IPS-15b (cell line): ENCODE measurements at regions not wholly inside any gene's neighbourhood (a gene's known extent, or its start where the extent isn't known, plus 50 kb on each side); places are given as distances from the start of the nearest gene placed in this dataset.
"Not testable (repeated sequence)": the region's sequence is repeated elsewhere in the genome, so short reads cannot be mapped to it uniquely, and the experiment has no call there.

Experiments used
- H3K27me3 ChIP-seq: one replicate; pipeline ENCODE4 v1.6.1; 2013; ENCODE audit warnings: low read length; ENCODE audit not compliant: control insufficient read depth, insufficient read depth
- H3K36me3 ChIP-seq: one replicate; pipeline ENCODE4 v1.6.1; 2013; ENCODE audit warnings: low read length; ENCODE audit not compliant: control insufficient read depth, insufficient read depth
- H3K4me1 ChIP-seq: one replicate; pipeline ENCODE4 v1.6.1; 2013; ENCODE audit warnings: mild to moderate bottlenecking, low read length; ENCODE audit not compliant: control insufficient read depth, insufficient read depth
- H3K4me3 ChIP-seq: one replicate; pipeline ENCODE4 v1.5.1; 2013; ENCODE audit warnings: low read depth, low read length
- H3K9ac ChIP-seq: one replicate; pipeline ENCODE4 v1.6.1; 2013; ENCODE audit warnings: low read depth, mild to moderate bottlenecking, low read length
- H3K9me3 ChIP-seq: one replicate; pipeline ENCODE4 v1.6.1; 2013; ENCODE audit warnings: mild to moderate bottlenecking, low read length; ENCODE audit not compliant: control insufficient read depth, insufficient read depth

DNA sequence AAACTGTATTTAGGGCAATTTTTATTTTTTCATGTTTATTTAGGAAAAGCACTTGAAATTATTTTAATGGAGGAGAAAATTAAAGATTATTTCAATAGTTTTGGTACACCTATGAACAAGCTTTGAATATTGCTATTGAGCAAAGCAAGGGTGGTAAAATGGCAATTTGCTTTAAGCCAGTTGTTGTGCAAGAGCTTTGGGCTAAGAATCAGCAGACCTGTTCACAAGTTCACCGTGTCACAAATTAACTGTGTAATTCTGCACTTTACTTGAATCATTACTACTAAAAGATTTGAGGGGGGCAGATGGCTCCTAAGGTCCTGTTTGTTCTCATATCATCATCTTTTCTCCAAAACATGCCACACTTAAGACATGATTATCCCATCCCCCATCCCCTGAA lies 238.9 kb upstream of the GBE1 start:
- Histone ChIP-seq H3K36me3 (no peaks in the 10 kb centered on the region), H3K9me3 (no peaks in the 10 kb centered on the region), H3K4me1 (peaks cover 7% of the 10 kb centered on the region), H3K9ac (no peak overlapping the region), H3K27me3 (no peaks in the 10 kb centered on the region), H3K4me3 (no peak overlapping the region)

DNA sequence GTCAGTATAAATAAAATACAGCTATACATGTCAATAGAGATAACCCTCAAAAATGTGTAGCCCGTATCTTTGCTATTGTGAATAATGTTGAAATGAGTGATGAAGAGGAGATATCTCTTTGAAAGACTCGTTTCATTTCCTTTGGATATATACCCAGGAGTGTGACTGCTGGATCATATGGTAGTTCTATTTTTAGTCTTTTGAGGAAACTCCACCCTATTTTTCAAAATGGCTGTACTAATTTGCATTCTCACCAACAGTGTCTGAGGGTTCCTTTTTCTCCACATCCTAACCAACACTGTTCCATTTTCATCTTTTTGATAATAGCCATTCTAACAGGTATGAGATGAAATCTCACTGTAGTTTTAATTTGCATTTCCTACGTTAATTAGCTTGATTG lies 237.5 kb upstream of the GBE1 start:
- H3K4me1 ChIP-seq: no peaks in the 10 kb centered on the region
- no peaks in the 10 kb centered on the region for H3K36me3 ChIP-seq
- H3K9ac ChIP-seq: no peak overlapping the region
- no peaks in the 10 kb centered on the region for H3K27me3 ChIP-seq
- H3K9me3 ChIP-seq: no peaks in the 10 kb centered on the region
- H3K4me3 ChIP-seq: no peak overlapping the region

DNA sequence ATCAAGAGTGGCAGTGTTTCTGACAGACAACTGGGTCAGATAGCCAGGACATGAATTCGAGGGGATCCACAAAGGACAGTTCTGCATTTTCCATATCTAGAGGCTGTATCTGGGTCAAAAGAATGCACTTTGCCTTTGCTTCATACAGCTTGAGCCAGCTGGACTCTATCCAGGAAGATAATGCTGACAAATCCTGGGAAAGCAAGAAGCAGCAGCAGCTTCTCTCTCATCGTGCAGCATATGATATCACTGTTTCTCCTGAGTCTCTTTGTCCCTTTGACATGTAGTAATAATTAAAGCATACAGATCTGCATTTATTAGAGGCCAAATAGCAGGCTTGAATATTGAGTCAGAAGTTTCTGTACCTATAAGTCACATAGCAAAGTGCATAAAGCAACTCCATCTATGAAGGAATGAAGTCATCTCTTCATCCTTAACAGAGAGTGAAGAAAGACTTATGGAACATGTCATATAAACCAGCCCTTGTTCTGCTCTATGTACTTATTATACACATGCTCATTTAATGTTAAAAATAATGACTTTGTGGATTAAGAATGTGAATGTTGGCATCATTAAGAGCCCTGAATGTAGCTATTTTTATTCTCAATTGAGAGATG lies 236.8 kb upstream of the GBE1 start:
- Histone ChIP-seq H3K4me1 (no peaks in the 10 kb centered on the region), H3K4me3 (no peak overlapping the region), H3K36me3 (no peaks in the 10 kb centered on the region), H3K27me3 (no peaks in the 10 kb centered on the region), H3K9ac (no peak overlapping the region), H3K9me3 (no peaks in the 10 kb centered on the region)

- Histone ChIP-seq H3K4me1 (no peaks in the 10 kb centered on the region), H3K27me3 (no peaks in the 10 kb centered on the region), H3K4me3 (no peak overlapping the region), H3K36me3 (no peaks in the 10 kb centered on the region), H3K9me3 (no peaks in the 10 kb centered on the region), H3K9ac (no peak overlapping the region)
Observed at GRCh38 chr3:81997390-81997789, 235.9 kb upstream of the GBE1 start.

DNA sequence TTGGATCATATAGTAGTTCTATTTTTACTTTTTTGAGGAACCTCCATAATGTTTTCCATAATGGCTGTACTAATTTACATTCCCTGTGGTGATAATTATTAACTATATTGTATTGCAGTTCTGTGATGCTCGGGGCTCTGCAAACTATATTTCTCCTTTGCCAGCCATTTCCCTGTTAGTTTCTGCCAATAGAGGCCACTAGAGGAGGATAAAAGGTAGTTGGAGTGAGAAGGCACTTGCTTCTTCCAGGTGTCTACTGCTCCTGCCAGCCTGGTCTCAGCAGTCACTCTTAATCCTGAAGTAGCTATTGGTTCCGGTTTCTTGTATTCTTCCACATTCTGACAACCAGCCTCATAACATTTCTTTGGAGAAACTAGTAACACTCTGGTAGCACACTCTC lies 233.9 kb upstream of the GBE1 start:
- H3K4me3 ChIP-seq: no peak overlapping the region
- H3K36me3 ChIP-seq: no peaks in the 10 kb centered on the region
- no peak overlapping the region for H3K9ac ChIP-seq
- no peaks in the 10 kb centered on the region for H3K27me3 ChIP-seq
- H3K4me1 ChIP-seq: no peaks in the 10 kb centered on the region
- H3K9me3 ChIP-seq: no peaks in the 10 kb centered on the region

- peaks cover 9% of the 10 kb centered on the region for H3K4me1 ChIP-seq
- H3K9me3 ChIP-seq: no peaks in the 10 kb centered on the region
- H3K27me3 ChIP-seq: no peaks in the 10 kb centered on the region
- no peak overlapping the region for H3K4me3 ChIP-seq
- no peak overlapping the region for H3K9ac ChIP-seq
- H3K36me3 ChIP-seq: no peaks in the 10 kb centered on the region
Observed at GRCh38 chr3:81989758-81990157, 228.3 kb upstream of the GBE1 start.

GRCh38 chr3:81989274-81989673 lies 227.8 kb upstream of the GBE1 start:
- Histone ChIP-seq H3K36me3 (no peaks in the 10 kb centered on the region), H3K4me3 (no peak overlapping the region)

GRCh38 chr3:81987412-81987811 lies 226.0 kb upstream of the GBE1 start:
- not testable (repeated sequence) for H3K4me3 ChIP-seq, H3K4me1 ChIP-seq, H3K9ac ChIP-seq, H3K27me3 ChIP-seq, H3K36me3 ChIP-seq, H3K9me3 ChIP-seq

More at GRCh38 chr3:81989274-81989673, 227.8 kb upstream of the GBE1 start:
- no peak overlapping the region for H3K9ac ChIP-seq
- no peaks in the 10 kb centered on the region for H3K27me3 ChIP-seq
- H3K9me3 ChIP-seq: no peaks in the 10 kb centered on the region
- H3K4me1 ChIP-seq: peaks cover 9% of the 10 kb centered on the region

- no peaks in the 10 kb centered on the region for H3K27me3 ChIP-seq
- no peak overlapping the region for H3K4me3 ChIP-seq
- no peak overlapping the region for H3K9ac ChIP-seq
Observed at GRCh38 chr3:81985996-81986723, 224.7 kb upstream of the GBE1 start.

DNA sequence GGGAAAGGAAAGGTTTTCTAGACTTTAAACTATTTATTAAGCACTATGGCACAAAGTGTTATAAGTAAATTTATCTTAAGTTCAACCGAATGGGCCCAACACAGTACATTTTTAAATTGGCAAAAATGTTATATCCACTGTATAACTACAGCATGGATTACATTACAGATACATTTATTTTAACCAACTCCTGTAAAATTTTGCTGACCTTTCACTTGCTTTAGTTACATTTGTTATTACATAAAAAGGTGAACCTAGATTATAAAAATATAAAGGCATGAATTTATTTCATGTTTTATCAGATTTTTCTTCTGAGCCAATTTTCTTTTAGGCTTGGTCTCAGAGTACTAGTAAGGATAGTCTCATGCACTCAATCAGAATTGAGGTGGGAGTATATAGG lies 221.9 kb upstream of the GBE1 start:
- no peaks in the 10 kb centered on the region for H3K27me3 ChIP-seq
- H3K4me3 ChIP-seq: no peak overlapping the region
- H3K36me3 ChIP-seq: no peaks in the 10 kb centered on the region
- H3K9me3 ChIP-seq: no peaks in the 10 kb centered on the region
- H3K9ac ChIP-seq: no peak overlapping the region
- H3K4me1 ChIP-seq: peaks cover 3% of the 10 kb centered on the region

More at GRCh38 chr3:81985996-81986723, 224.7 kb upstream of the GBE1 start:
- Histone ChIP-seq H3K4me1 (peaks cover 9% of the 10 kb centered on the region), H3K36me3 (no peaks in the 10 kb centered on the region), H3K9me3 (no peaks in the 10 kb centered on the region)

- Histone ChIP-seq H3K27me3 (no peaks in the 10 kb centered on the region), H3K36me3 (no peaks in the 10 kb centered on the region), H3K9me3 (no peaks in the 10 kb centered on the region), H3K9ac (no peak overlapping the region), H3K4me3 (no peak overlapping the region), H3K4me1 (no peaks in the 10 kb centered on the region)
Observed at GRCh38 chr3:81980596-81981494, 219.4 kb upstream of the GBE1 start.
